Spinal cord (tissue), 9 donors: ENCODE measurements at regions not wholly inside any gene's neighbourhood (a gene's known extent, or its start where the extent isn't known, plus 50 kb on each side); places are given as distances from the start of the nearest gene placed in this dataset.
"Not testable (repeated sequence)": the region's sequence is repeated elsewhere in the genome, so short reads cannot be mapped to it uniquely, and the experiment has no call there.

Experiments
- DNase-seq, 6 donors: peaks; one replicate each; pipeline versions ENCODE4 v3.0.0 to v3.0.0-alpha.2; 2013 to 2015; ENCODE audit warnings: low spot score in 6 of 6, low read depth in 4 of 6
- H3K27ac ChIP-seq: one replicate; pipeline ENCODE4 v1.5.1; 2013; ENCODE audit warnings: low read depth, low read length, control low read depth
- H3K27me3 ChIP-seq: one replicate; pipeline ENCODE4 v1.6.1; 2013; ENCODE audit warnings: low read length; ENCODE audit not compliant: control insufficient read depth, insufficient read depth
- H3K36me3 ChIP-seq: one replicate; pipeline ENCODE4 v1.6.1; 2013; ENCODE audit warnings: low read length; ENCODE audit not compliant: control insufficient read depth, insufficient read depth
- H3K4me1 ChIP-seq: one replicate; pipeline ENCODE4 v1.6.1; 2013; ENCODE audit warnings: low read length; ENCODE audit not compliant: control insufficient read depth, insufficient read depth
- H3K4me3 ChIP-seq: one replicate; pipeline ENCODE4 v1.5.1; 2013; ENCODE audit warnings: low read depth, low read length, control low read depth
- H3K9me3 ChIP-seq: one replicate; pipeline ENCODE4 v1.6.1; 2013; ENCODE audit warnings: low read length; ENCODE audit not compliant: control insufficient read depth, insufficient read depth
- WGBS: methylation state at CpG from one replicate; pipeline ENCODE4 v1.1.5; 2013; ENCODE audit warnings: missing lambda C conversion rate; ENCODE audit not compliant: insufficient coverage; 5-methylcytosine and 5-hydroxymethylcytosine counted together
- donor health status: healthy.

- peaks cover 2% of the 10 kb centered on the region for H3K4me1 ChIP-seq
- no peak overlapping the region for H3K27ac ChIP-seq
- 93% methylated on average over 19 of the region's 19 CpGs for WGBS
- H3K4me3 ChIP-seq = no peak overlapping the region
- no peaks in the 10 kb centered on the region for H3K36me3 ChIP-seq
- no peaks in the 10 kb centered on the region for H3K27me3 ChIP-seq
- no peak for DNase-seq
- no peaks in the 10 kb centered on the region for H3K9me3 ChIP-seq
These were observed 154.1 kb downstream of the SH3BP4 start for GRCh38 chr2:235105821-235106359.

GRCh38 chr2:235106874-235107639 is 155.2 kb downstream of the SH3BP4 start:
- no peak overlapping the region for H3K4me3 ChIP-seq
- peaks cover 2% of the 10 kb centered on the region for H3K4me1 ChIP-seq
- no peaks in the 10 kb centered on the region for H3K27me3 ChIP-seq
- H3K36me3 ChIP-seq = no peaks in the 10 kb centered on the region
- no peaks in the 10 kb centered on the region for H3K9me3 ChIP-seq
- peak; percentile 55 to 94 (median 72) for DNase-seq
- H3K27ac ChIP-seq = no peak overlapping the region
- WGBS = 39% methylated on average over 6 of the region's 10 CpGs

- WGBS = 85% methylated on average over 2 of the region's 3 CpGs
- Histone ChIP-seq H3K4me3 (no peak overlapping the region), H3K27me3 (no peaks in the 10 kb centered on the region), H3K27ac (no peak overlapping the region), H3K4me1 (peaks cover 2% of the 10 kb centered on the region), H3K36me3 (no peaks in the 10 kb centered on the region), H3K9me3 (no peaks in the 10 kb centered on the region)
- DNase-seq = no peak
These were observed 155.8 kb downstream of the SH3BP4 start for GRCh38 chr2:235107640-235107951.

- DNase-seq, H3K36me3 ChIP-seq, H3K27ac ChIP-seq, H3K4me3 ChIP-seq, H3K4me1 ChIP-seq, H3K27me3 ChIP-seq, H3K9me3 ChIP-seq: not testable (repeated sequence)
- WGBS = 100% methylated on average over 3 of the region's 7 CpGs
These were observed 157.7 kb downstream of the SH3BP4 start for GRCh38 chr2:235109561-235109960.

GRCh38 chr2:235112365-235112764 is 160.5 kb downstream of the SH3BP4 start:
- no peaks in the 10 kb centered on the region for H3K36me3 ChIP-seq
- DNase-seq = no peak
- H3K9me3 ChIP-seq = no peaks in the 10 kb centered on the region
- peaks cover 8% of the 10 kb centered on the region for H3K4me1 ChIP-seq
- no peak overlapping the region for H3K4me3 ChIP-seq
- H3K27me3 ChIP-seq = no peaks in the 10 kb centered on the region
- WGBS = 96% methylated on average over 4 of the region's 4 CpGs
- no peak overlapping the region for H3K27ac ChIP-seq

- no peak overlapping the region for H3K4me3 ChIP-seq
- no peak overlapping the region for H3K27ac ChIP-seq
- no peaks in the 10 kb centered on the region for H3K36me3 ChIP-seq
- H3K27me3 ChIP-seq = no peaks in the 10 kb centered on the region
- DNase-seq = no peak
- no peaks in the 10 kb centered on the region for H3K9me3 ChIP-seq
- peaks cover 8% of the 10 kb centered on the region for H3K4me1 ChIP-seq
- WGBS = 70% methylated on average over 9 of the region's 10 CpGs
These were observed 162.0 kb downstream of the SH3BP4 start for GRCh38 chr2:235113854-235114253.

GRCh38 chr2:235114286-235114685 is 162.5 kb downstream of the SH3BP4 start:
- Histone ChIP-seq H3K9me3 (no peaks in the 10 kb centered on the region), H3K27ac (no peak overlapping the region), H3K4me1 (peaks cover 8% of the 10 kb centered on the region), H3K27me3 (no peaks in the 10 kb centered on the region), H3K36me3 (no peaks in the 10 kb centered on the region), H3K4me3 (no peak overlapping the region)
- DNase-seq = peak in 1 of 6 donors; percentile 69
- 85% methylated on average over 4 of the region's 10 CpGs for WGBS

GRCh38 chr2:235115521-235115920 is 163.7 kb downstream of the SH3BP4 start:
- H3K36me3 ChIP-seq = no peaks in the 10 kb centered on the region
- peak in 1 of 6 donors; percentile 65 for DNase-seq
- H3K27me3 ChIP-seq = no peaks in the 10 kb centered on the region
- no peak overlapping the region for H3K27ac ChIP-seq
- H3K4me3 ChIP-seq = no peak overlapping the region
- no peaks in the 10 kb centered on the region for H3K9me3 ChIP-seq
- peaks cover 8% of the 10 kb centered on the region for H3K4me1 ChIP-seq
- WGBS = 74% methylated on average over 2 of the region's 4 CpGs

- Histone ChIP-seq H3K4me3 (no peak overlapping the region), H3K27me3 (no peaks in the 10 kb centered on the region), H3K9me3 (no peaks in the 10 kb centered on the region), H3K36me3 (no peaks in the 10 kb centered on the region), H3K27ac (no peak overlapping the region), H3K4me1 (peaks cover 8% of the 10 kb centered on the region)
- WGBS = no CpG with 5 or more reads among the region's 3 CpGs
- DNase-seq = peak in 4 of 6 donors; percentile 51 to 94 (median 70)
These were observed 165.2 kb downstream of the SH3BP4 start for GRCh38 chr2:235116885-235117492.

GRCh38 chr2:235126768-235127167 is 175.0 kb downstream of the SH3BP4 start:
- Histone ChIP-seq H3K4me1 (peaks cover 7% of the 10 kb centered on the region), H3K9me3 (no peaks in the 10 kb centered on the region), H3K36me3 (no peaks in the 10 kb centered on the region), H3K27ac (no peak overlapping the region), H3K4me3 (no peak overlapping the region), H3K27me3 (no peaks in the 10 kb centered on the region)
- WGBS = 31% methylated on average over 2 of the region's 3 CpGs
- DNase-seq = no peak
